Esophagus muscularis mucosa (tissue), 4 donors: ENCODE measurements at regions not wholly inside any gene's neighbourhood (a gene's known extent, or its start where the extent isn't known, plus 50 kb on each side); places are given as distances from the start of the nearest gene placed in this dataset.

Experiments
- DNase-seq: peaks from one replicate; pipeline ENCODE4 v3.0.0-alpha.2; 2017; ENCODE audit errors: extremely low spot score
- H3K27ac ChIP-seq, 4 donors: fragments of 200-600 bp; sonication (generic); replicated peaks in 1 of 4; 1 replicate in 3 of 4; 2 replicates in 1 of 4; pipeline ENCODE4 v1.5.1; 2016 to 2019; ENCODE audit warnings: mild to moderate bottlenecking in 1 of 4
- H3K27me3 ChIP-seq, 4 donors: fragments of 200-600 bp; sonication (generic); one replicate each; pipeline versions ENCODE4 v1.5.1 to v1.6.0; 2016 to 2019
- H3K36me3 ChIP-seq, 4 donors: fragments of 200-600 bp; sonication (generic); one replicate each; pipeline ENCODE4 v1.5.1; 2016 to 2019
- H3K4me1 ChIP-seq, 4 donors: fragments of 200-600 bp; sonication (generic); one replicate each; pipeline ENCODE4 v1.5.1; 2016 to 2019
- H3K4me3 ChIP-seq, 4 donors: fragments of 200-600 bp; sonication (generic); 1 replicate in 2 of 4; 2 replicates in 2 of 4; pipeline ENCODE4 v1.5.1; 2016 to 2019; ENCODE audit warnings: mild to moderate bottlenecking in 4 of 4, moderate library complexity in 1 of 4
- H3K9me3 ChIP-seq, 4 donors: fragments of 200-600 bp; sonication (generic); 1 replicate in 3 of 4; 2 replicates in 1 of 4; pipeline ENCODE4 v1.5.1; 2016 to 2019
- CTCF ChIP-seq, 3 experiments: fragments of 200-600 bp in 2 of 3; fragments of 450-650 bp in 1 of 3; sonication (generic) in 2 of 3; IDR thresholded peaks; one replicate each; pipeline ENCODE4 v1.5.1; 2017 to 2019; ENCODE audit warnings: antibody characterized with exemption in 3 of 3, mild to moderate bottlenecking in 2 of 3, moderate library complexity in 1 of 3
- EP300 ChIP-seq: sonication (generic); formaldehyde crosslinking; IDR thresholded peaks from one replicate; pipeline ENCODE4 v1.6.1; 2017; ENCODE audit warnings: antibody characterized with exemption
- POLR2A ChIP-seq: fragments of 450-650 bp; IDR thresholded peaks from one replicate; pipeline ENCODE4 v1.6.1; 2017; ENCODE audit warnings: antibody characterized with exemption, moderate library complexity, mild to moderate bottlenecking, low read depth
- POLR2AphosphoS5 ChIP-seq, 2 donors: sonication (generic); formaldehyde crosslinking; IDR thresholded peaks; one replicate each; pipeline ENCODE4 v1.6.1; 2017; ENCODE audit warnings: antibody characterized with exemption in 2 of 2
- WGBS: methylation state at CpG from one replicate; pipeline ENCODE4 v1.1.5; 2018; 5-methylcytosine and 5-hydroxymethylcytosine counted together
- intact Hi-C: fragments of 100-400 bp; cut with DNase I; formaldehyde crosslinking; loops from one replicate; pipeline ENCODE4 v1.15.1; 2023

- intact Hi-C loops: no loop called here
- WGBS: 84% methylated on average over 3 of the region's 3 CpGs
- H3K27me3 ChIP-seq: no peaks in the 10 kb centered on the region
- no peak for DNase-seq
- no peak overlapping the region for H3K27ac ChIP-seq
- H3K36me3 ChIP-seq: no peaks in the 10 kb centered on the region
- TF ChIP-seq CTCF (IDR thresholded peaks at IDR 0.05) (no peak), EP300 (no peak), POLR2A (no peak), POLR2AphosphoS5 (IDR thresholded peaks at IDR 0.05) (no peak)
- no peaks in the 10 kb centered on the region for H3K9me3 ChIP-seq
- H3K4me1 ChIP-seq: peaks cover 0 to 5% (median 0%) of the 10 kb centered on the region in 4 donors
- H3K4me3 ChIP-seq: no peak overlapping the region
These were observed 95.8 kb upstream of the ZNF716 start for GRCh38 chr7:57354195-57354594.

GRCh38 chr7:57354679-57355338 lies 95.2 kb upstream of the ZNF716 start:
- no peak overlapping the region for H3K27ac ChIP-seq
- DNase-seq: no peak

GRCh38 chr7:57361406-57361805 lies 88.6 kb upstream of the ZNF716 start:
- WGBS: 88% methylated on average over 2 of the region's 2 CpGs
- DNase-seq: no peak

More at GRCh38 chr7:57354679-57355338, 95.2 kb upstream of the ZNF716 start:
- TF ChIP-seq POLR2A: no peak
- intact Hi-C loops: no loop called here
- H3K27me3 ChIP-seq: no peaks in the 10 kb centered on the region
- WGBS: 75% methylated on average over 12 of the region's 12 CpGs
- H3K4me1 ChIP-seq: no peaks in the 10 kb centered on the region
- H3K4me3 ChIP-seq: no peak overlapping the region
- no peaks in the 10 kb centered on the region for H3K9me3 ChIP-seq
- no peaks in the 10 kb centered on the region for H3K36me3 ChIP-seq

GRCh38 chr7:57362868-57363267 lies 87.1 kb upstream of the ZNF716 start:
- H3K4me1 ChIP-seq: no peaks in the 10 kb centered on the region
- WGBS: 81% methylated on average over 5 of the region's 5 CpGs
- no peak overlapping the region for H3K4me3 ChIP-seq
- H3K36me3 ChIP-seq: no peaks in the 10 kb centered on the region
- intact Hi-C loops: no loop called here
- no peak overlapping the region for H3K27ac ChIP-seq
- TF ChIP-seq CTCF (IDR thresholded peaks at IDR 0.05): no peak
- no peak for TF ChIP-seq EP300
- no peak for TF ChIP-seq POLR2AphosphoS5 (IDR thresholded peaks at IDR 0.05)
- no peak for TF ChIP-seq POLR2A
- H3K27me3 ChIP-seq: no peaks in the 10 kb centered on the region
- no peak for DNase-seq
- no peaks in the 10 kb centered on the region for H3K9me3 ChIP-seq

More at GRCh38 chr7:57361406-57361805, 88.6 kb upstream of the ZNF716 start:
- Histone ChIP-seq H3K4me3 (no peak overlapping the region), H3K27me3 (no peaks in the 10 kb centered on the region), H3K36me3 (no peaks in the 10 kb centered on the region), H3K4me1 (no peaks in the 10 kb centered on the region), H3K27ac (no peak overlapping the region), H3K9me3 (no peaks in the 10 kb centered on the region)
- intact Hi-C loops: no loop called here
- no peak for TF ChIP-seq EP300
- TF ChIP-seq POLR2A: no peak
- TF ChIP-seq CTCF (IDR thresholded peaks at IDR 0.05): no peak
- TF ChIP-seq POLR2AphosphoS5 (IDR thresholded peaks at IDR 0.05): no peak

- Histone ChIP-seq H3K4me3 (no peak overlapping the region), H3K9me3 (no peaks in the 10 kb centered on the region), H3K4me1 (no peaks in the 10 kb centered on the region), H3K36me3 (no peaks in the 10 kb centered on the region), H3K27me3 (no peaks in the 10 kb centered on the region), H3K27ac (no peak overlapping the region)
- TF ChIP-seq CTCF (IDR thresholded peaks at IDR 0.05) (no peak), EP300 (no peak)
- intact Hi-C loops: no loop called here
- WGBS: 69% methylated on average over 7 of the region's 8 CpGs
- DNase-seq: no peak
These were observed 86.7 kb upstream of the ZNF716 start for GRCh38 chr7:57363321-57363720.
